ENCODE measurements at regions not wholly inside any gene's neighbourhood (a gene's known extent, or its start where the extent isn't known, plus 50 kb on each side); places are given as distances from the start of the nearest gene placed in this dataset.

- TF ChIP-seq CTCF (optimal IDR thresholded peaks at IDR 0.05 in 1 of 3, IDR thresholded peaks at IDR 0.05 in 1 of 3, conservative IDR thresholded peaks at IDR 0.05 in 1 of 3; ENCODE audit: extremely low read depth in 1 of 3, insufficient read depth in 2 of 3, low read length in 3 of 3): no peak
- no peak for TF ChIP-seq EZH2 (IDR thresholded peaks at IDR 0.05; ENCODE audit: low read length)
Measured at GRCh38 chr7:54960517-54960916, 58.3 kb upstream of the EGFR start.
